Body of pancreas (tissue), 4 donors: ENCODE measurements at regions not wholly inside any gene's neighbourhood (a gene's known extent, or its start where the extent isn't known, plus 50 kb on each side); places are given as distances from the start of the nearest gene placed in this dataset.

Experiments
- ATAC-seq: fragments of 150-250 bp; one replicate; pipeline ENCODE4 v1.9.1; 2016
- DNase-seq, 4 donors: peaks; one replicate each; pipeline ENCODE4 v3.0.0-alpha.2; 2019
- H3K27ac ChIP-seq, 4 donors: fragments of 200-600 bp; sonication (generic); 1 replicate in 3 of 4; 2 replicates in 1 of 4; pipeline versions ENCODE4 v1.5.1 to v1.6.1; 2016 to 2019; ENCODE audit warnings: mild to moderate bottlenecking in 1 of 4, mixed read lengths in 1 of 4, moderate library complexity in 1 of 4
- H3K27me3 ChIP-seq, 2 donors: fragments of 200-600 bp; sonication (generic); one replicate each; pipeline ENCODE4 v1.6.0; 2016; ENCODE audit warnings: mild to moderate bottlenecking in 1 of 2
- H3K36me3 ChIP-seq, 2 donors: fragments of 200-600 bp; sonication (generic); replicated peaks in 1 of 2; 2 replicates each; pipeline ENCODE4 v1.5.1; 2016; ENCODE audit warnings: low read depth in 2 of 2; ENCODE audit not compliant: insufficient read depth in 1 of 2
- H3K4me1 ChIP-seq: fragments of 200-600 bp; sonication (generic); one replicate; pipeline ENCODE4 v1.6.0; 2016
- H3K4me3 ChIP-seq, 2 donors: fragments of 200-600 bp; sonication (generic); 1 replicate in 1 of 2; 2 replicates in 1 of 2; pipeline ENCODE4 v1.5.1; 2016 to 2019
- H3K9me3 ChIP-seq, 3 donors: fragments of 200-600 bp; sonication (generic); 1 replicate in 2 of 3; 2 replicates in 1 of 3; pipeline ENCODE4 v1.5.1; 2016
- POLR2A ChIP-seq, 3 donors: fragments of 450-650 bp; IDR thresholded peaks; one replicate each; pipeline ENCODE4 v1.6.1; 2016; ENCODE audit warnings: antibody characterized with exemption in 3 of 3, mild to moderate bottlenecking in 2 of 3
- WGBS, 2 donors: methylation state at CpG; one replicate each; pipeline ENCODE4 v1.1.5; 2017; 5-methylcytosine and 5-hydroxymethylcytosine counted together
- intact Hi-C: fragments of 100-400 bp; cut with DNase I; formaldehyde crosslinking; loops from one replicate; pipeline ENCODE4 v1.15.1; 2023
- TF ChIP-seq, protein P1 (sequence below), 7 experiments: fragments of 450-650 bp in 4 of 7; fragments of 200-600 bp in 3 of 7; sonication (generic) in 3 of 7; IDR thresholded peaks; one replicate each; pipeline ENCODE4 v1.5.1; 2016 to 2019; ENCODE audit warnings: antibody characterized with exemption in 7 of 7

DNA sequence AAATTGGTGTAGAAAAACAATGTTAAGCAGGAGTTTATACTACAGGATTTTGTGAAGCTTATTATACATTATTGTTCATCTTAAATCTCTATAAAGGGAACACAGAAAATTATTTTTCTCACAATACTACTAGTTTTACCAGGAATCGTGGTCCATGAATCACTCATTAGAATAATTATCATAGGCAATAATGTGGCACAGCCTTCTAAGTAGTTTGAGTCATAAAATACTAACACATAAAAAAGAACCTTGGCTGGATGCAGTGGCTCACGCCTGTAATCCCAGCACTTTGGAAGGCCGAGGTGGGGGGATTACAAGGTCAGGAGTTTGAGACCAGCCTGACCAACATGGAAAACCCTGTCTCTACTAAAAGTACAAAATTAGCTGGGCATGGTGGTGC is 393.1 kb upstream of the ZNF717 start:
- WGBS, 2 donors, result 57 to 69% methylated on average over 3 of the region's 3 CpGs

DNA sequence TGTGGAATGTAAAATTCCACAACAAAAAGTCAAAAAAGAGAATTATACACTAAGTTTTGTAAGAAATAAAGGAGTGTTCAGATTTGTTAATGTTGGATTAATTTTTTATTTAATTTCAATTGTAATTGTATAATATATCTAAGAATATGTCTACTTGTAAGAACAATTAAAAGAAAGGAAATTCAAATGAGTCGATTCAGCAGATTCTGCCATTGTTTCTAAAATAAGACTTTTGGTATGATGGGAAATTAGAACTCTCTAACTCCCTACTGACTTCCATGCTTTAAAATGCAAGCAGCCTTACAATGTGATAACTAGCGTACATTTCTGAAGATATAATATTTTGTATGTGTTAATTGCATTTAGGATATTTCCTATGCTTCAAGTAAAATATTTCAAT is 395.9 kb upstream of the ZNF717 start:
- no peak for TF ChIP-seq POLR2A (IDR thresholded peaks at IDR 0.05)
- TF ChIP-seq, protein P1, sequence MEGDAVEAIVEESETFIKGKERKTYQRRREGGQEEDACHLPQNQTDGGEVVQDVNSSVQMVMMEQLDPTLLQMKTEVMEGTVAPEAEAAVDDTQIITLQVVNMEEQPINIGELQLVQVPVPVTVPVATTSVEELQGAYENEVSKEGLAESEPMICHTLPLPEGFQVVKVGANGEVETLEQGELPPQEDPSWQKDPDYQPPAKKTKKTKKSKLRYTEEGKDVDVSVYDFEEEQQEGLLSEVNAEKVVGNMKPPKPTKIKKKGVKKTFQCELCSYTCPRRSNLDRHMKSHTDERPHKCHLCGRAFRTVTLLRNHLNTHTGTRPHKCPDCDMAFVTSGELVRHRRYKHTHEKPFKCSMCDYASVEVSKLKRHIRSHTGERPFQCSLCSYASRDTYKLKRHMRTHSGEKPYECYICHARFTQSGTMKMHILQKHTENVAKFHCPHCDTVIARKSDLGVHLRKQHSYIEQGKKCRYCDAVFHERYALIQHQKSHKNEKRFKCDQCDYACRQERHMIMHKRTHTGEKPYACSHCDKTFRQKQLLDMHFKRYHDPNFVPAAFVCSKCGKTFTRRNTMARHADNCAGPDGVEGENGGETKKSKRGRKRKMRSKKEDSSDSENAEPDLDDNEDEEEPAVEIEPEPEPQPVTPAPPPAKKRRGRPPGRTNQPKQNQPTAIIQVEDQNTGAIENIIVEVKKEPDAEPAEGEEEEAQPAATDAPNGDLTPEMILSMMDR (IDR thresholded peaks at IDR 0.05), result no peak
- no peaks in the 10 kb centered on the region for H3K9me3 ChIP-seq
- WGBS, 2 donors, result 58 to 69% methylated on average over 2 of the region's 2 CpGs
- H3K27me3 ChIP-seq, result no peaks in the 10 kb centered on the region
- H3K36me3 ChIP-seq, result no peaks in the 10 kb centered on the region
- DNase-seq (no peak), ATAC-seq (no peak)
- intact Hi-C loops, result no loop called here
- H3K4me1 ChIP-seq, result no peaks in the 10 kb centered on the region
- H3K4me3 ChIP-seq, result no peak overlapping the region
- no peak overlapping the region for H3K27ac ChIP-seq

More for the DNA sequence above, 393.1 kb upstream of the ZNF717 start:
- Histone ChIP-seq H3K4me3 (no peak overlapping the region), H3K36me3 (no peaks in the 10 kb centered on the region), H3K9me3 (no peaks in the 10 kb centered on the region), H3K27me3 (no peaks in the 10 kb centered on the region), H3K27ac (no peak overlapping the region), H3K4me1 (no peaks in the 10 kb centered on the region)
- intact Hi-C loops, result no loop called here
- TF ChIP-seq, protein P1 (IDR thresholded peaks at IDR 0.05), result no peak
- ATAC-seq, result no peak
- DNase-seq, result no peak

GRCh38 chr3:76198086-76198485 is 412.7 kb upstream of the ZNF717 start:
- Histone ChIP-seq H3K4me1 (no peaks in the 10 kb centered on the region), H3K9me3 (no peaks in the 10 kb centered on the region), H3K4me3 (no peak overlapping the region), H3K36me3 (no peaks in the 10 kb centered on the region), H3K27me3 (no peaks in the 10 kb centered on the region), H3K27ac (no peak overlapping the region)
- intact Hi-C loops, result no loop called here
- DNase-seq, result no peak
- TF ChIP-seq, protein P1 (IDR thresholded peaks at IDR 0.05), result no peak
- no peak for TF ChIP-seq POLR2A (IDR thresholded peaks at IDR 0.05)
- 33 to 50% methylated on average over 1 of the region's 1 CpG for WGBS, 2 donors
- no peak for ATAC-seq

GRCh38 chr3:76199382-76199781 is 414.0 kb upstream of the ZNF717 start:
- Histone ChIP-seq H3K9me3 (no peaks in the 10 kb centered on the region), H3K4me1 (no peaks in the 10 kb centered on the region), H3K4me3 (no peak overlapping the region), H3K36me3 (no peaks in the 10 kb centered on the region), H3K27me3 (no peaks in the 10 kb centered on the region), H3K27ac (no peak overlapping the region)
- DNase-seq, result no peak
- intact Hi-C loops, result no loop called here
- 46 to 56% methylated on average over 5 of the region's 5 CpGs for WGBS, 2 donors
- ATAC-seq, result no peak
- no peak for TF ChIP-seq POLR2A (IDR thresholded peaks at IDR 0.05)
- TF ChIP-seq, protein P1 (IDR thresholded peaks at IDR 0.05), result no peak

DNA sequence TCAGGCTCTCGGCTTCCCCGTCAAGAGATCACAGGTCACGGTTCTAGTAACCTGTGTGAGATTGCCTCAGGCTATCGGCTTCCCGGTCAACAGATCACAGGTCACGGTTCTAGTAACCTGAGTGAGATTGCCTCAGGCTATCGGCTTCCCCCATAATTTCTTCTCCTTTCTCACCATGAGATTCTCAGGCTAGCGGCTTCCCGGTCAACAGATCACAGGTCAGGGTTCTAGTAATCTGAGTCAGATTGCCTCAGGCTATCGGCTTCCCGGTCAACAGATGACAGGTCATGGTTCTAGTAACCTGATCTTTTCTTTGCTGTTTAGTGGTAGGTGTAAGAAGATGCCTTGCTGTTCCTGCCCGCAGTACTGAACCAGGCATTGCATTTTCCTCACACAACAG is 418.2 kb upstream of the ZNF717 start:
- no peak overlapping the region for H3K27ac ChIP-seq
- TF ChIP-seq, protein P1 (IDR thresholded peaks at IDR 0.05), result no peak
- no peak for TF ChIP-seq POLR2A (IDR thresholded peaks at IDR 0.05)
- intact Hi-C loops, result no loop called here
- DNase-seq (no peak), ATAC-seq (no peak)
- H3K36me3 ChIP-seq, result no peaks in the 10 kb centered on the region
- H3K4me3 ChIP-seq, result no peak overlapping the region
- 65 to 77% methylated on average over 12 of the region's 12 CpGs for WGBS, 2 donors
- no peaks in the 10 kb centered on the region for H3K27me3 ChIP-seq
- no peaks in the 10 kb centered on the region for H3K4me1 ChIP-seq
- H3K9me3 ChIP-seq, result no peaks in the 10 kb centered on the region
